GM10266 (cell line): ENCODE measurements at regions not wholly inside any gene's neighbourhood (a gene's known extent, or its start where the extent isn't known, plus 50 kb on each side); places are given as distances from the start of the nearest gene placed in this dataset.
"Not testable (repeated sequence)": the region's sequence is repeated elsewhere in the genome, so short reads cannot be mapped to it uniquely, and the experiment has no call there.

Experiments used
- DNase-seq: peaks from one replicate; pipeline ENCODE4 v3.0.0; 2012; ENCODE audit errors: extremely low spot score
- CTCF ChIP-seq: IDR thresholded peaks from 2 replicates; pipeline ENCODE4 v1.5.1; 2012; ENCODE audit warnings: mild to moderate bottlenecking, low read depth; ENCODE audit not compliant: control insufficient read depth, insufficient read depth; ENCODE audit errors: missing control alignments

- no peak for TF ChIP-seq CTCF
- DNase-seq = no peak
Observed at GRCh38 chr15:38781196-38781595, 216.6 kb upstream of the RASGRP1 start.

GRCh38 chr15:38782156-38782555 is 217.5 kb upstream of the RASGRP1 start:
- TF ChIP-seq CTCF = no peak
- DNase-seq = no peak

- DNase-seq = no peak
- TF ChIP-seq CTCF = no peak
Observed at GRCh38 chr15:38788918-38789317, 224.3 kb upstream of the RASGRP1 start.

GRCh38 chr15:38789566-38789965 is 225.0 kb upstream of the RASGRP1 start:
- no peak for DNase-seq
- TF ChIP-seq CTCF = no peak

GRCh38 chr15:38793206-38793810 is 228.7 kb upstream of the RASGRP1 start:
- no peak for TF ChIP-seq CTCF
- DNase-seq = no peak

GRCh38 chr15:38795471-38796245 is 231.0 kb upstream of the RASGRP1 start:
- no peak for DNase-seq
- TF ChIP-seq CTCF = no peak

GRCh38 chr15:38796589-38796988 is 232.0 kb upstream of the RASGRP1 start:
- no peak for TF ChIP-seq CTCF

GRCh38 chr15:38797506-38797905 is 232.9 kb upstream of the RASGRP1 start:
- not testable (repeated sequence) for DNase-seq

More at GRCh38 chr15:38796589-38796988, 232.0 kb upstream of the RASGRP1 start:
- DNase-seq = no peak

- not testable (repeated sequence) for DNase-seq
Observed at GRCh38 chr15:38799202-38799601, 234.6 kb upstream of the RASGRP1 start.
